PC-3 (cell line): ENCODE measurements at regions not wholly inside any gene's neighbourhood (a gene's known extent, or its start where the extent isn't known, plus 50 kb on each side); places are given as distances from the start of the nearest gene placed in this dataset.

ENCODE experiments used
- CTCF ChIP-seq: fragments of 300-600 bp; sonication (generic); conservative IDR thresholded peaks from 2 replicates; pipeline ENCODE4 v1.5.1; 2017; ENCODE audit warnings: antibody characterized with exemption, low read depth, mild to moderate bottlenecking, low read length
- EZH2 ChIP-seq: fragments of 300-600 bp; sonication (generic); IDR thresholded peaks from one replicate; pipeline ENCODE4 v1.6.1; 2017; ENCODE audit warnings: antibody characterized with exemption, mild to moderate bottlenecking, low read length; ENCODE audit not compliant: unreplicated experiment
- EZH2phosphoT487 ChIP-seq: fragments of 300-600 bp; sonication (generic); IDR thresholded peaks from 2 replicates; pipeline ENCODE4 v1.6.1; 2018; ENCODE audit warnings: mild to moderate bottlenecking, antibody characterized with exemption, low read length, borderline replicate concordance

DNA sequence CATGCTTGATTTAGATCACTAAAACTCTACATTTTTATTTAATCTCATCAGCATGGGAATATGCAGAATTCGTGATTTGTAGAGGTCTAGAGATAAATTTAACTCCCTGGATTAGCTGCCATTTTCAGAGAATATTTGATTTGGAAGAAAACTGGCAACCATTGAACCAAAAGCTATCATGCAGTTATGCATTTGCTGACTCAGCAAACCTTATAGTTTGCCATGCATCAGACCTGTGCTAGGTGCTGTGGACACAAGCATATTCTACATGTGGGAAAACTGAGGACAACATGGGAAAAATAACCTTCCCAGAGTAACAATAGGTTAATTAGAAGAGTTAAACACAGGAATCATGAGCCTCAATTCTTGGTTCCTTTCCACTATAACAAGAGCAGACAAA is 54.7 kb upstream of the TP63 start:
- TF ChIP-seq EZH2 (no peak), CTCF (no peak), EZH2phosphoT487 (no peak)
